Ammon's horn (tissue), 1 donor: ENCODE measurements at regions not wholly inside any gene's neighbourhood (a gene's known extent, or its start where the extent isn't known, plus 50 kb on each side); places are given as distances from the start of the nearest gene placed in this dataset.
"Not testable (repeated sequence)": the region's sequence is repeated elsewhere in the genome, so short reads cannot be mapped to it uniquely, and the experiment has no call there.

ENCODE experiments used
- DNase-seq: peaks from one replicate; pipeline ENCODE4 v3.0.0-alpha.2; 2016; ENCODE audit warnings: low spot score

DNA sequence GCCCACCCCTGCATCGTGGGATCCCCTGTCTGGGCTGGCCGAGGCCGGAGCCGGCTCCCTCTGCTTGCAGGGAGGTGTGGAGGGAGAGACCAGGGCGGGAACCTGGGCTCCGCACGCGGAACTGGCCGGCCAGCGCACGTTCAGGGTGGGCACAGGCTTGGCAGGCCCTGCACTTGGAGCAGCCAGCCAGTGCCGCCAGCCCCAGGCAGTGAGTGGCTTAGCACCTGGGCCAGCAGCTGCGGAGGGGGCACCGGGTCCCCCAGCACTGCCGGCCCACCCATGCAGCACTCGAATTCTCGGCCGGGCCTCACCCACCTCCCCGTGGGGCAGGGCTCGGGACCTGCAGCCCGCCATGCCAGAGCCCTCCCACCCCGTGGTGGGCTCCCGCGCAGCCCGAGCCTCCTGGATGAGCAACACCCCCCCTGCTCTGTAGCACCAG lies 422.6 kb downstream of the AMY1C start:
- no peak for DNase-seq

DNA sequence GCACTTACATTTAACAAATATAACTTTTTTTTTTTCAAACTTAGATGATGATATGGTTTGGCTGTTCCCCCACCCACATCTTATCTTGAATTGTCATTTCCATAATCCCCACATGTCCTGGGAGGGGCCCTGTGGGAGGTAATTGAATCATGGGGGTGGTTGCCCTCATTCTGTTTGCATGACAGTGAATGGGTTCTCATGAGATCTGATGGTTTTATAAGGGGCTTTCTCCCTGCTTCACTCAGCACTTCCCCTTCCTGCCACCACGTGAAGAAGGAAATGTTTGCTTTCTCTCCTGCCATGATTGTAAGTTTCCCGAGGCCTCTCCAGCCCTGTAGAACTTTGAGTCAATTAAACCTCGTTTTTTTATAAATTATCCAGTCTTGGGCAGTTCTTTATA lies 432.6 kb downstream of the AMY1C start:
- no peak for DNase-seq

GRCh38 chr1:104189207-104189606 lies 439.5 kb downstream of the AMY1C start:
- DNase-seq = no peak

DNA sequence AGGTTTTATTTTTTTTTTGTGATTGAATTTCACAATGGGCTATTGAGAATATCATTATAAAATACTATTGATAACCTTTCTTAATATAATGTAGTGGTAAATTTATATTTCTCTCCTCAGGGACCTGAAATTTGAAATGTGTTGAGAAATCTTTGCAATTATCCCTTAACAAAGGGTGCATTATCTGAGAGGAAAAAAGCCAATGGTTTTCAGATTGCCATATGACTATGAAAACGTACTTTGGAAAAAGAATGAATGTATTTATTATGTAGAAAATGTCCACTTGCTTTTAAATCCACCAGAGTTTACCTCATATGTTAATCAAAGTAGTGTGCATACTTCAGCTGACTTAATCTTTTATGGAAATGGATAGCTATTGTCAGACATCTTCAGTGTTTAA lies 441.1 kb downstream of the AMY1C start:
- no peak for DNase-seq

DNA sequence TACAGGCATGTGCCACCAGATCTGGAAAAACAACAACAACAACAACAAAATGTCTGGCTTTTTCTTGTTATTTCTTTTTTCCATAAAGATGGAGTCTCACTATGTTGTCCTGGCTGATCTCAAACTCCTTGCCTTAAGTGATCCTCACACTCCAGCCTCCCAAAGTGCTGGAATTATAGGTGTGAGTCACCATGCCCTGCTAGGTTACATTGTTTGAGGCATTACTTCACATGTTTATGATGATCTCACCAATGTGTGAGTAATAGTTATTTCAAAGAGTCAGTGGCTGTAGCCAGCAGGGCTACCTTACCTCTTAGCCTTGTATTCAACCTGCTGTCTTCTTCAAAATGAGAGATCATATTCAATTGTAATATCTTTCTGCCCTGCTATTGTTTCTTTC lies 445.7 kb downstream of the AMY1C start:
- no peak for DNase-seq

GRCh38 chr1:104196136-104196535 lies 446.4 kb downstream of the AMY1C start:
- no peak for DNase-seq

DNA sequence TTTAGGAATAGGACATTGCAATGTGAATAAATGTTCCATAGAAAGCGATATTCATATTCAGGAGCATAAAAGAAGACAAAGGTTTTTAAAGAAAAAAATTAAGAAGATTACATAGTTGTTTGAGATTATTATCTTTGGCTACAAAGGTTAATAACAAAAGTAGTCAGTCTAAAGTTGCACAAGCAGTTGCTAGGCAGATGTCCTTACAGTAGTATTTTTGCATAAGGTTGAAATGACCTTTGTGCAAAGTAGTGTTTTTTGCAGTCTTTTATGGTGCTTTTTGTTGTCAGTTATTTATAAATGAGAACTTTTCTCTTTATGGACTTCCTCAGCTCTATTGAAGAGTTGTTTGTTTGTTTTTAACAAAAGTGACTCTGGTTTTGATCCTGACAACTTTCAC lies 447.8 kb downstream of the AMY1C start:
- DNase-seq = no peak

DNA sequence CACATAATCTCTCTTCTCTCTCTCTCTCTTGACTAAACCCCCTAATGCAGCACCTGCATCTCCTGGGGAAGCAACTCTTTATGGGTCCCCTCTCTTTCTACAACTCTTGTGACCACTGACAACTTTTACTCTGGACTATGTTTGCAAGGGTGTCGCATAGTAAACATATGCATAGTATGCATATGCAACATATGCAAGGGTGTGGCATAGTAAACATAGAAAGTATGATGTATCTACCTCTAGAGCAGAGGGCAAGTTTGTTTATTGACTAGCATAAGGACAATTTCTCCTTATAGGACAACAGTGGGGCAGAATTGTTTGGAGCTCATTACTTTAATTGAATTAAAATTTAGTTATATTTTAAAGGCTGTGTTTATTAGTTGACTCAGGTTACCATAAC lies 462.5 kb downstream of the AMY1C start:
- no peak for DNase-seq

DNA sequence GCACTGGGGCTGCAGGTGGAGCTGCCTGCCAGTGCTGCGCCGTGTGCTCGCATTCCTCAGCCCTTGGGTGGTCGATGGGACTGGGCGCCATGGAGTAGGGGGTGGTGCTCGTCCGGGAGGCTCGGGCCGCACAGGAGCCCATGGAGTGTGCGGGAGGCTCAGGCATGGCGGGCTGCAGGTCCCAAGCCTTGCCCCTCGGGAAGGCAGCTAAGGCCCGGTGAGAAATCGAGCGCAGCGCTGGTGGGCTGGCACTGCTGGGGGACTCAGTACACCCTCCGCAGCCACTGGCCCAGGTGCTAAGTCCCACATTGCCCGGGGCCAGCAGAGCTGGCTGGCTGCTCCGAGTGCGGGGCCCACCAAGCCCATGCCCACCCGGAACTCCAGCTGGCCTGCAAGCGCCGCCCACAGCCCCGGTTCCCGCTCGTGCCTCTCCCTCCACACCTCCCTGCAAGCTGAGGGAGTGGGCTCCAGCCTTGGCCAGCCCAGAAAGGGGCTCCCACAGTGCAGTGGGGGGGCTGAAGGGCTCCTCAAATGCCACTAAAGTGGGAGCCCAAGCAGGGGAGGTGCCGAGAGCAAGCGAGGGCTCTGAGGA lies 467.8 kb downstream of the AMY1C start:
- not testable (repeated sequence) for DNase-seq

DNA sequence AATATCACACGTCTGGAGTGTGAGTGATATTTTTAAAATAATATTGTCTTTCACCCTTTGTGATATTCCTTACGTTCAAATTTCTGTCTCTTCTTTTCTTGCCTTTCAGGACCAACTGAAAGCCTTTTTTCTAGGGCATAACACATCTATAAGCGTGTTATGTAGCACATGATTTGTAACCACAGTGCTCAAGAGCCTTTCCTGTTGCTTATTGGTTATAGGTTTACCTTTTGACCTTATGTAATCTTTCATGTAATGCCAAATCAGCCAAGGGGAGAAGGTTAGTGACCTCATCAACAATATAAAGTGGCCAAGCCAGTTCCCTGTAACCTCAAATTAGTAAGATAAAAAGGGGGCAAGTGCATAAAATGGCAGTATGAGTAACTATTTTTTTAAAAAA lies 480.2 kb downstream of the AMY1C start:
- DNase-seq = no peak

DNA sequence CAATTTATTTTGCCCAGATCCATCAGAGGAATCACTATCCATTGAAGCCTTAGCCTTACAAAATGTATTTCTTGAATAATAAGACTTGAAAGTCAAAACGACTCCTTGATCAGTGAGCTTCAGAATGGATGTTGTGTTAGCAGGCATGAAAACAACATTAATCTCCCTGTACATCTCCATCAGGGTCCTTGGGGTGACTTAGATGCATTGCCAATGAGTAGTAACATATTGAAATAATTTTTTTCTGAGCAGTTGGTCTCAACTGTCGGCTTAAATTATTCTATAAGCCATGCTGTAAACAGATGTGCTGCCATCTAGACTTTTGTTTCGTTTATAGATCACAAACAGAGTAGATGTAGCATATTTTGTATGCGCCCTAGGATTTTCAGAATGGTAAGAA lies 482.0 kb downstream of the AMY1C start:
- DNase-seq = no peak

DNA sequence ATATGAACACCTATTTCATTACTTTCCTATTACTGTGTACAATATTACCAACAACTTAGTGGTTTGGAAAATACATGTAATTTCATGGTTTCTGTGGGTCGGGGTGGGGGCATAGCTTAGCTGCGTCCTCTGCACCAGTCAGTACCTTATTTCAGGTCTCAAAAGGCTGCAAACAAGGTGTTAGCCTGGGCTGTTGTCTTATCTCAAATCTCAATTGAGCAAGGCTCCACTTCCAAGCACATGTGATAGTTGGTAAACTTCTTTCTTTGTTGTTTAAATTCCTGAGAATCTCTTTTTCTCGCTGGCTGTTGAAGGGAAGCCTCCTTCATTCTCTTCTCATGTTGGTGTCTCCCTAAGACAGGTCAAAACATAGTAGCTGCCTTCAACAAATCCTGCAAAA lies 485.4 kb downstream of the AMY1C start:
- DNase-seq = no peak

DNA sequence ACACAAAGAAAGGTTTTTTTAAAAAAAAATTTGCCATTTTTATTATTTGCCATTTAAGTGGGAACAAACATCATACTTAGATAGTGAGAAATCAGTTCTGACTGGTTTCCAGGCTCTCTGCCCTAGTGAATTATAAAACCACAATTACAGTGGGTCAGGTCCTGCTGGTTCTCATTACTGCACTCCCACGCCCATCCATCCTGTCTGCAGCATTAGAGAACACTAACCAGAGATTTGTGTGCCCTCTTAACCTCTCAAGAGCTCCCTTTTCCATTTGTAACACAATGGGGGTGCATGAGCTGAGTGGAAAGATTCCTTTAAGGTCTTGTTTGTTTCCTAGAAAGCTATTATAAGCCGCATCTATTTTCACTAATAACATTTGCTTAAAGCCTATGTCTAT lies 489.3 kb downstream of the AMY1C start:
- DNase-seq = no peak

GRCh38 chr1:104248385-104248784 lies 498.7 kb downstream of the AMY1C start:
- DNase-seq = no peak

DNA sequence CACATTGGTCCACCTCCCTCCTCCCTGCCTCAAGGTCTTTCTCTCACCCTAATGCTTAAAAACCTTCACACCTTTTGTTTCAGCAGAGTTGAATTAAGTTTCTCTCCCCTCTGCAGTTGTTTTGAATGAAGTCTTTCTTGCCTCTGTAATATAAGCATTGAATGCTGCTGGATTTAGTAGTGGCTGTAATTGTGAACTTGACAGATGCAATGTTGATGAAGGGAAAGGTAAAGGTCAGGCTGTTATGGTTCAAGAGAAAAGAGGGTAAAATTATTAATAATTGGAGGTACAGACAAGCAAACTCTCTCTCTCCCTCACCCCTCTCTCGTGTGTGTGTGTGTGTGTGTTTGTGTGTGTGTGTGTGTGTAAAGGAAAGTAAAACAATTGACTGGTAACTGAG lies 509.8 kb downstream of the AMY1C start:
- no peak for DNase-seq

DNA sequence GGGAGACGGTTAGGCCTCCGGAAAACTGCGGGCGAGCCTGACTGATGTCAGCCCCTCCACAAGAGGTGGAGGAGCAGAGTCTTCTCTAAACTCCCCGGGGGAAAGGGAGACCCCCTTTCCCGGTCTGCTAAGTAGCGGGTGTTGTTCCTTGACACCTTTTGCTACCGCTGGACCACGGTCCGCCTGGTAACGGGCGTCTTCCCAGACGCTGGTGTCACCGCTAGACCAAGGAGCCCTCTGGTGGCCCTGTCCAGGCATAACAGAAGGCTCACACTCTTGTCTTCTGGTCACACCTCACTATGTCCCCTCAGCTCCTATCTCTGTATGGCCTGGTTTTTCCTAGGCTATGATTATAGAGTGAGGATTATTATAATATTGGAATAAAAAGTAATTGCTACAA lies 513.4 kb downstream of the AMY1C start:
- not testable (repeated sequence) for DNase-seq

DNA sequence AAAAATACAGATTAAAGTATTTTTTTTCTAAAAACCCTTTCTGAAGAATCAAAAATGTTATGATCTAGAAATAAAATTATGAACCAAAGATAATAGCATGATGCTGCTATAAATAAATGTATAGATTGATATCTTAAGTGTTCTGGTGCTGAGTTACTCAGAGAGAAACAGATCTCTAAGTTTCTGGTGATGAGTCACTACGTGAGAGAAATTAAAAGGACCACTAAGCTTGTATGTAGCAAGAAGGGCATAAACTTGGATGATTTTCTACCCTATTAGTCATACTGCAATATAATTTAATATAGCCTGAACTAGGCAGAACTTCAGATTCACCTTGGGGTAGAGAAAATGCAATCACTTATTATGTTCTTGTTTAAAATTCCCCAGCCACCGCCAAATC lies 514.8 kb downstream of the AMY1C start:
- DNase-seq = no peak

DNA sequence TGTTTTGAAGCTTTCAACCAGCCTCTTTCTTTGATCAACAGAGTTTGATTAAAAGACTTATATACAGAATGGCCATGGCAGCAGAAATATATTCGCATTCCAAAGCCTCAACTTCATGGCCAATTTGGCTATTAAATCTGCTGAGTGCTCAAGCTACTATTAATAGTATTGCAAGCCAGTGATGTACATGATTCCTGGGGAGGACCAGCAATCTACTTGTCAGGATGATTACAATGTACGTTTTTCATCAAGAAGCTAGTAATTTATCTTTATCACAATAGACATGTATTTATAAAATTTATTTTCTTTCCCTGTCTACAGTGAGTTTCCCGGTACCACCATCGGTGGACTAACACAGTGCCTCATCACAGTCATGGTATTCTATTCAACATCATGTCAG lies 515.5 kb downstream of the AMY1C start:
- no peak for DNase-seq

DNA sequence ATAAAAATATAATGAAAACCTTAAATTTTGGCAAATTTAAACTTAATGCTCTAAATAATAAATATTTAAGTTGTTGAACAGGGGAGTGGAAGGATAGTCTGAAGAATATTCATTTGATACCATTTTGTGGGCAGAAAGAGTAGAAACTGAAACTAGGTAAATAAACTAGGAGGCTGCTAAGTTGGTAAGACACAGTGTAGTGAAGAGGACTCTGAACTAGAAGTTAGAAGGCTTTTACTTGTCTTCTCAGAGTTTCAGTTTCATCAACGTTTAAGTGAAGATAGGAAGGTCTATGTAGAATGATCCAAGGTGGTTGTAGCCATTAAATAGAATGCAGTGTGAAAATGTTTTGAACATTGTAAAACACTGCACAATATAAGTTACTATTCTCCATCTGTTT lies 516.9 kb downstream of the AMY1C start:
- no peak for DNase-seq

DNA sequence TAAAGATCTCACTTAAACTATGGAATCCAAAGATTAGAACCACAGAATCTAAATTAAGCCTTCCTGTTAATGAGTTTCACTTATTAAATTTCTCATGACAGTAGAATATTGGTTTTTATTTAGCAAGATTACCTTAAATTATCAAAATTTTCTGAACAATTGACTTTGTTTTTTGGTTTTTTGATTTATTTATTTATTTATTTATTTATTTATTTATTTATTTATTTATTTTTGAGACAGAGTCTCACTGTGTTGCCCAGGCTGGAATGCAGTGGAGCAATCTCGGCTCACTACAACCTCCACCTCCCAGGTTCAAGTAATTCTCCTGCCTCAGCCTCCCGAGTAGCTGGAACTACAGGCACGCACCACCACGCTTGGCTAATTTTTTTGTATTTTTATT lies 538.6 kb downstream of the AMY1C start:
- not testable (repeated sequence) for DNase-seq

GRCh38 chr1:104291156-104291555 lies 541.5 kb downstream of the AMY1C start:
- no peak for DNase-seq

GRCh38 chr1:104294259-104294658 lies 544.6 kb downstream of the AMY1C start:
- no peak for DNase-seq

DNA sequence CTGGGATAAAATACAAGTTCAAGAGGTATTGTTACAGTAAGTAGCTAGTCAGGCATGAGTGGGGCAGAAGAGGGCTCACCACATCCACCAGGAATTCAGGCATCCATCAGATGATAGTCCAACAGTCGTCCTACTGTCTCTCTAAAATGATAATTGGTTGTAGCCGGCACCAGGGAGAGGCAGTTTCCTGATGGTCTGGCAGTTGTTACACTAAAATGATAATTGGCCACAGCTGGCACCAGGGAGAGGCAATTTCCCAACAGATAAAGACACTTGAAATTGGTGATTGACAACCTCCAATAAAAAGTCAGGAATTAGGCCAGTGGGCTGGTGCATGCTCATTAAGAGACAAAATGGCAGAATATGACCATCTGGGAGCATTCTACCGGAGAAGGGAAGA lies 545.8 kb downstream of the AMY1C start:
- no peak for DNase-seq

DNA sequence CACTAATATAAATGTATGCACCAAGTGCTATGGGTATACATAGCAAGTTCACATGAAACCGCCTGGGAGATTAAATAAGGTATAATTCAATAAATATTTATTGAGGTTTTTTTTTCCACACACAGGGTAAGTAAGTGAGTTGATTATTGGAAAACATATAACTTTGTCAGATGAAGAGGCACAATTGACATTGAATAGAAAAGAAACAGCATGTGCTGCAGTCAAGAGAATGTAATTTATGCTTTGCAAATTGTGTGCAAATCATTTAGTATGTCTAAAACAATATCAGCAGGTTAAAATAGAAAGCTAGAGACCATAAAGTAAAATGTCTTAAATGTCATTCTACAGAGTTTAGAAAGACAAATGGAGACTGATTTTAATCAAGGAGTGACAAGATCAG lies 560.0 kb downstream of the AMY1C start:
- DNase-seq = no peak

DNA sequence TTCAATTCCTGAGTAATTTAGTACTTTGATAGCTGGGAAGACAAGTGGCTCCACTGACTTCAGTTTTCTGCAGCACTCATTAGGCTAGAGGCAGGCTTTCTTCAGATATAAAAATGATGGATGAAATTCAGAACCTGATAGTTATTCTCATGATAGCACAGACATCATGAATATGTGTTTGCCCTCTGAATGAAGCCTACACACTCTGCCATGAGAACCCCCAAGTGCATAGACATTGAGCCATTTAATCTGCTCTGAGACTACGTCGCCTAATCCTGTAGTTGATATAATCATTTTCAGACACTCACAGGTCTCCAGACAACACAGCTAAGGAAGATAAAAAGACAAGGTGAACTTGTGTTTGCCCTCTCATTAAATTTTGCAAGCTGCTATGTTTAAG lies 566.1 kb downstream of the AMY1C start:
- no peak for DNase-seq
